HG02884 (cell line): ENCODE measurements at regions not wholly inside any gene's neighbourhood (a gene's known extent, or its start where the extent isn't known, plus 50 kb on each side); places are given as distances from the start of the nearest gene placed in this dataset.

Experiments
- ATAC-seq: cut with Tn5 transposase; IDR thresholded peaks from one replicate; pipeline ENCODE4 v1.9.1; 2021; ENCODE audit warnings: mild to moderate bottlenecking, moderate library complexity; ENCODE audit not compliant: unreplicated experiment

- ATAC-seq, result no peak
Measured at GRCh38 chr1:29969576-29969975, 733.3 kb downstream of the PTPRU start.

- no peak for ATAC-seq
Measured at GRCh38 chr1:29967261-29967660, 730.9 kb downstream of the PTPRU start.

GRCh38 chr1:29966526-29967045 lies 730.3 kb downstream of the PTPRU start:
- no peak for ATAC-seq

- ATAC-seq, result no peak
Measured at GRCh38 chr1:29964718-29965533, 728.6 kb downstream of the PTPRU start.

GRCh38 chr1:29963946-29964345 lies 727.6 kb downstream of the PTPRU start:
- ATAC-seq, result no peak

- no peak for ATAC-seq
Measured at GRCh38 chr1:29962831-29963247, 726.5 kb downstream of the PTPRU start.

- ATAC-seq, result no peak
Measured at GRCh38 chr1:29962336-29962735, 726.0 kb downstream of the PTPRU start.

GRCh38 chr1:29961293-29962059 lies 725.2 kb downstream of the PTPRU start:
- no peak for ATAC-seq

GRCh38 chr1:29960876-29961275 lies 724.6 kb downstream of the PTPRU start:
- no peak for ATAC-seq

GRCh38 chr1:29960156-29960755 lies 723.9 kb downstream of the PTPRU start:
- ATAC-seq, result no peak

- no peak for ATAC-seq
Measured at GRCh38 chr1:29959356-29959755, 723.0 kb downstream of the PTPRU start.

- no peak for ATAC-seq
Measured at GRCh38 chr1:29958271-29958670, 721.9 kb downstream of the PTPRU start.

- no peak for ATAC-seq
Measured at GRCh38 chr1:29956349-29957030, 720.2 kb downstream of the PTPRU start.

- ATAC-seq, result no peak
Measured at GRCh38 chr1:29954591-29954990, 718.3 kb downstream of the PTPRU start.

- no peak for ATAC-seq
Measured at GRCh38 chr1:29953961-29954360, 717.6 kb downstream of the PTPRU start.

GRCh38 chr1:29949676-29950075 lies 713.4 kb downstream of the PTPRU start:
- ATAC-seq, result no peak

- ATAC-seq, result no peak
Measured at GRCh38 chr1:29948581-29948980, 712.3 kb downstream of the PTPRU start.

- ATAC-seq, result no peak
Measured at GRCh38 chr1:29946057-29946456, 709.7 kb downstream of the PTPRU start.

GRCh38 chr1:29945426-29945825 lies 709.1 kb downstream of the PTPRU start:
- no peak for ATAC-seq

- no peak for ATAC-seq
Measured at GRCh38 chr1:29944253-29944905, 708.1 kb downstream of the PTPRU start.
